ENCODE measurements at regions not wholly inside any gene's neighbourhood (a gene's known extent, or its start where the extent isn't known, plus 50 kb on each side); places are given as distances from the start of the nearest gene placed in this dataset.

- Mint-ChIP-seq H3K4me1 (no peaks in the 10 kb centered on the region), H3K27me3 (peaks cover 20 to 41% of the 10 kb centered on the region in 2 donors), H3K36me3 (no peaks in the 10 kb centered on the region), H3K9me3 (no peaks in the 10 kb centered on the region), H3K4me3 (no peak overlapping the region), H3K27ac (no peak overlapping the region)
- DNase-seq = no peak
- no peak for ATAC-seq (replicated peaks)
Measured at GRCh38 chr12:108016022-108016564, 113.0 kb upstream of the WSCD2 start.

GRCh38 chr12:108017472-108018057 is 111.5 kb upstream of the WSCD2 start:
- no peak for ATAC-seq (replicated peaks)
- no peaks in the 10 kb centered on the region for H3K4me1 Mint-ChIP-seq

GRCh38 chr12:108019862-108020261 is 109.2 kb upstream of the WSCD2 start:
- Mint-ChIP-seq H3K9me3 (no peaks in the 10 kb centered on the region), H3K4me3 (no peak overlapping the region)

More at GRCh38 chr12:108017472-108018057, 111.5 kb upstream of the WSCD2 start:
- Mint-ChIP-seq H3K4me3 (no peak overlapping the region), H3K9me3 (no peaks in the 10 kb centered on the region), H3K36me3 (no peaks in the 10 kb centered on the region), H3K27me3 (peaks cover 20 to 41% of the 10 kb centered on the region in 2 donors), H3K27ac (no peak overlapping the region)
- DNase-seq = no peak

GRCh38 chr12:108021141-108021540 is 107.9 kb upstream of the WSCD2 start:
- Mint-ChIP-seq H3K27me3 (peaks cover 7 to 15% of the 10 kb centered on the region in 2 donors), H3K27ac (no peak overlapping the region), H3K4me3 (no peak overlapping the region), H3K4me1 (no peaks in the 10 kb centered on the region), H3K36me3 (no peaks in the 10 kb centered on the region), H3K9me3 (no peaks in the 10 kb centered on the region)
- ATAC-seq (replicated peaks) (no peak), DNase-seq (no peak)

More at GRCh38 chr12:108019862-108020261, 109.2 kb upstream of the WSCD2 start:
- Mint-ChIP-seq H3K4me1 (no peaks in the 10 kb centered on the region), H3K27me3 (peaks cover 10 to 27% of the 10 kb centered on the region in 2 donors), H3K27ac (no peak overlapping the region), H3K36me3 (no peaks in the 10 kb centered on the region)
- ATAC-seq (replicated peaks) = no peak
- DNase-seq = no peak

- Mint-ChIP-seq H3K4me1 (no peaks in the 10 kb centered on the region), H3K4me3 (no peak overlapping the region), H3K27ac (no peak overlapping the region), H3K9me3 (no peaks in the 10 kb centered on the region), H3K36me3 (no peaks in the 10 kb centered on the region), H3K27me3 (peaks cover 4 to 13% of the 10 kb centered on the region in 2 donors)
- ATAC-seq (replicated peaks) (no peak), DNase-seq (no peak)
Measured at GRCh38 chr12:108021949-108022522, 107.1 kb upstream of the WSCD2 start.

- Mint-ChIP-seq H3K27ac (no peak overlapping the region), H3K4me3 (no peak overlapping the region), H3K9me3 (no peaks in the 10 kb centered on the region), H3K4me1 (no peaks in the 10 kb centered on the region), H3K27me3 (peaks cover 41 to 44% of the 10 kb centered on the region in 2 donors), H3K36me3 (no peaks in the 10 kb centered on the region)
- ATAC-seq (replicated peaks) (no peak), DNase-seq (no peak)
Measured at GRCh38 chr12:108029051-108029835, 99.8 kb upstream of the WSCD2 start.

- H3K36me3 Mint-ChIP-seq = no peaks in the 10 kb centered on the region
- peaks cover 40% of the 10 kb centered on the region in 2 donors for H3K27me3 Mint-ChIP-seq
- no peak overlapping the region for H3K27ac Mint-ChIP-seq
- no peak overlapping the region for H3K4me3 Mint-ChIP-seq
- no peaks in the 10 kb centered on the region for H3K9me3 Mint-ChIP-seq
- ATAC-seq (replicated peaks) (no peak), DNase-seq (no peak)
- H3K4me1 Mint-ChIP-seq = no peaks in the 10 kb centered on the region
Measured at GRCh38 chr12:108033090-108033489, 96.0 kb upstream of the WSCD2 start.

GRCh38 chr12:108035372-108035771 is 93.7 kb upstream of the WSCD2 start:
- ATAC-seq (replicated peaks) (no peak), DNase-seq (no peak)
- H3K4me3 Mint-ChIP-seq = no peak overlapping the region
- H3K9me3 Mint-ChIP-seq = no peaks in the 10 kb centered on the region
- peaks cover 27% of the 10 kb centered on the region in 2 donors for H3K27me3 Mint-ChIP-seq
- no peak overlapping the region for H3K27ac Mint-ChIP-seq
- no peaks in the 10 kb centered on the region for H3K4me1 Mint-ChIP-seq
- H3K36me3 Mint-ChIP-seq = no peaks in the 10 kb centered on the region

- Mint-ChIP-seq H3K27me3 (peaks cover 8 to 13% of the 10 kb centered on the region in 2 donors), H3K36me3 (no peaks in the 10 kb centered on the region), H3K4me3 (no peak overlapping the region), H3K27ac (no peak overlapping the region), H3K4me1 (no peaks in the 10 kb centered on the region), H3K9me3 (no peaks in the 10 kb centered on the region)
- no peak for DNase-seq
- no peak for ATAC-seq (replicated peaks)
Measured at GRCh38 chr12:108037960-108038359, 91.1 kb upstream of the WSCD2 start.

GRCh38 chr12:108039794-108040193 is 89.3 kb upstream of the WSCD2 start:
- H3K9me3 Mint-ChIP-seq = no peaks in the 10 kb centered on the region
- H3K27ac Mint-ChIP-seq = no peak overlapping the region
- no peak overlapping the region for H3K4me3 Mint-ChIP-seq

GRCh38 chr12:108040947-108041346 is 88.1 kb upstream of the WSCD2 start:
- H3K4me3 Mint-ChIP-seq = no peak overlapping the region
- H3K9me3 Mint-ChIP-seq = no peaks in the 10 kb centered on the region
- no peaks in the 10 kb centered on the region for H3K4me1 Mint-ChIP-seq
- peaks cover 0 to 13% of the 10 kb centered on the region in 2 donors for H3K27me3 Mint-ChIP-seq
- ATAC-seq (replicated peaks) (no peak), DNase-seq (no peak)
- no peaks in the 10 kb centered on the region for H3K36me3 Mint-ChIP-seq
- H3K27ac Mint-ChIP-seq = no peak overlapping the region

More at GRCh38 chr12:108039794-108040193, 89.3 kb upstream of the WSCD2 start:
- ATAC-seq (replicated peaks) (no peak), DNase-seq (no peak)
- Mint-ChIP-seq H3K4me1 (no peaks in the 10 kb centered on the region), H3K27me3 (peaks cover 2 to 8% of the 10 kb centered on the region in 2 donors), H3K36me3 (no peaks in the 10 kb centered on the region)

- H3K27me3 Mint-ChIP-seq = peaks cover 12 to 21% of the 10 kb centered on the region in 2 donors
- H3K4me1 Mint-ChIP-seq = peaks cover 0 to 5% of the 10 kb centered on the region in 2 donors
- no peak for DNase-seq
- H3K27ac Mint-ChIP-seq = no peak overlapping the region
- no peaks in the 10 kb centered on the region for H3K9me3 Mint-ChIP-seq
- no peak for ATAC-seq (replicated peaks)
- no peaks in the 10 kb centered on the region for H3K36me3 Mint-ChIP-seq
- H3K4me3 Mint-ChIP-seq = no peak overlapping the region
Measured at GRCh38 chr12:108043286-108043685, 85.8 kb upstream of the WSCD2 start.

- no peak overlapping the region for H3K27ac Mint-ChIP-seq
- H3K36me3 Mint-ChIP-seq = no peaks in the 10 kb centered on the region
- H3K4me3 Mint-ChIP-seq = no peak overlapping the region
- peaks cover 0 to 5% of the 10 kb centered on the region in 2 donors for H3K4me1 Mint-ChIP-seq
- ATAC-seq (replicated peaks) (no peak), DNase-seq (no peak)
- H3K9me3 Mint-ChIP-seq = no peaks in the 10 kb centered on the region
- H3K27me3 Mint-ChIP-seq = peaks cover 14 to 23% of the 10 kb centered on the region in 2 donors
Measured at GRCh38 chr12:108043750-108044533, 85.1 kb upstream of the WSCD2 start.

GRCh38 chr12:108046135-108046534 is 83.0 kb upstream of the WSCD2 start:
- Mint-ChIP-seq H3K27ac (no peak overlapping the region), H3K4me3 (no peak overlapping the region), H3K9me3 (no peaks in the 10 kb centered on the region)

More at GRCh38 chr12:108046135-108046534, 83.0 kb upstream of the WSCD2 start:
- H3K4me1 Mint-ChIP-seq = peaks cover 0 to 5% of the 10 kb centered on the region in 2 donors
- DNase-seq = no peak
- ATAC-seq (replicated peaks) = no peak
- no peaks in the 10 kb centered on the region for H3K36me3 Mint-ChIP-seq
- H3K27me3 Mint-ChIP-seq = peaks cover 14 to 18% of the 10 kb centered on the region in 2 donors
